MM.1S (cell line): ENCODE measurements at regions not wholly inside any gene's neighbourhood (a gene's known extent, or its start where the extent isn't known, plus 50 kb on each side); places are given as distances from the start of the nearest gene placed in this dataset.

ENCODE experiments used
- CTCF ChIP-seq: fragments of 300-600 bp; sonication (generic); IDR thresholded peaks from 2 replicates; pipeline ENCODE4 v1.5.1; 2016; ENCODE audit warnings: antibody characterized with exemption, low read length, mixed read lengths
- EZH2 ChIP-seq: fragments of 300-600 bp; sonication (generic); optimal IDR thresholded peaks from 2 replicates; pipeline ENCODE3; 2017; ENCODE audit warnings: low read depth, mild to moderate bottlenecking, antibody characterized with exemption, low read length, mixed read lengths

GRCh38 chr1:234760303-234760723, 150.3 kb upstream of the IRF2BP2 start:
- TF ChIP-seq CTCF, result no peak
- TF ChIP-seq EZH2, result no peak
